ENCODE measurements at regions not wholly inside any gene's neighbourhood (a gene's known extent, or its start where the extent isn't known, plus 50 kb on each side); places are given as distances from the start of the nearest gene placed in this dataset.

DNA sequence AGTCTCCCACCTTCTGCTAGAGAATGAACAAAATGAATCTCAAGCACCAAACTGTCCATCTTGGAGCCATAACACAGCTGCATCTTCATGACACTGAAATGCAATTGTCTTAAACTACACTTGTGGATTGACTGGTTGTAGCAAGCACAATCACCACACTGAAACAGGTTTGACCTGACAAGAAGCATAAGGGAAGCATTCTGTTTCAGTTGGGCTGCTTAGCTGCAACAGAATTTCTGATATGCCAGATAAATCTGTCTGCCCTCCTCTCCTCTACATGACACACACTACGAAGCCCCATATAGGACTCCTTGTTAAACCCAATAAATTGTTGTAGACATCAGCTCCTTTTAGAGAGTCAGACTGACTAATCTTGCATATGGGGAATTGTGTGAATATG is 101.8 kb upstream of the NPY2R start:
- FAIRE-seq, result no peak
- CTCF ChIA-PET (ENCODE audit: low intra/inter-chr PET ratio), result no interaction called here
- intact Hi-C loops (cut with micrococcal nuclease), result no loop called here
- Histone ChIP-seq H4K20me1 (replicated peaks; ENCODE audit: control insufficient read depth, insufficient read depth, low read length) (no peaks in the 10 kb centered on the region), H3K4me1 (replicated peaks in 1 of 2; ENCODE audit: control insufficient read depth in 2 of 2, insufficient read depth in 2 of 2, low read length in 2 of 2) (no peaks in the 10 kb centered on the region), H3K79me2 (ENCODE audit: control insufficient read depth, insufficient read depth, low read length) (no peaks in the 10 kb centered on the region), H3K36me3 (ENCODE audit: control insufficient read depth, insufficient read depth, low read length) (no peaks in the 10 kb centered on the region), H3K4me3 (no peak overlapping the region), H3K27ac (ENCODE audit: extremely low read depth, low read depth, low read length) (no peak overlapping the region), H3K9me3 (replicated peaks; ENCODE audit: control insufficient read depth, insufficient read depth, low read depth, low read length) (no peaks in the 10 kb centered on the region), H3K9me1 (ENCODE audit: control insufficient read depth, insufficient read depth, low read length) (no peaks in the 10 kb centered on the region), H2AFZ (ENCODE audit: low read depth, low read length) (no peak overlapping the region), H3K4me2 (ENCODE audit: insufficient read depth, low read length) (no peak overlapping the region), H3K27me3 (ENCODE audit: control insufficient read depth in 2 of 2, insufficient read depth in 2 of 2, low read length in 2 of 2) (no peaks in the 10 kb centered on the region), H3K9ac (ENCODE audit: insufficient read depth in 1 of 2, low read depth in 2 of 2, low read length in 2 of 2) (no peak overlapping the region)
- POLR2A ChIA-PET, result no interaction called here
- DNase-seq (ENCODE audit: extremely low read depth in 1 of 4, low spot score in 3 of 4), result no peak
- WGBS (ENCODE audit: insufficient coverage, low coverage, missing lambda C conversion rate), result 0% methylated on average over 1 of the region's 1 CpG
- in situ Hi-C loops (cut with MboI), result no loop called here
- no TSS peak for BruUV-seq (replicated peaks)
- ATAC-seq, result no peak
- TF ChIP-seq XRCC4 (IDR thresholded peaks at IDR 0.05; ENCODE audit: extremely low read depth, insufficient read depth, insufficient read length) (no peak), CREM (IDR thresholded peaks at IDR 0.05; ENCODE audit: low read depth) (no peak), HNRNPLL (IDR thresholded peaks at IDR 0.05; ENCODE audit: low read depth, low read length, poor library complexity, severe bottlenecking) (no peak), ESRRB (CRISPR knock-in tag; IDR thresholded peaks at IDR 0.05; ENCODE audit: borderline replicate concordance) (no peak), POLR2AphosphoS2 (IDR thresholded peaks at IDR 0.05; ENCODE audit: low read length) (no peak), RHOXF2B (CRISPR knock-in tag; conservative IDR thresholded peaks at IDR 0.05) (no peak), ZNF583 (CRISPR knock-in tag; IDR thresholded peaks at IDR 0.05) (no peak), FOXA1 (IDR thresholded peaks at IDR 0.05; ENCODE audit: borderline replicate concordance) (no peak), ZNF165 (CRISPR knock-in tag; IDR thresholded peaks at IDR 0.05; ENCODE audit: borderline replicate concordance) (no peak), KAT7 (CRISPR knock-in tag; IDR thresholded peaks at IDR 0.05; ENCODE audit: borderline replicate concordance) (no peak)
- TF ChIP-seq, protein P1, sequence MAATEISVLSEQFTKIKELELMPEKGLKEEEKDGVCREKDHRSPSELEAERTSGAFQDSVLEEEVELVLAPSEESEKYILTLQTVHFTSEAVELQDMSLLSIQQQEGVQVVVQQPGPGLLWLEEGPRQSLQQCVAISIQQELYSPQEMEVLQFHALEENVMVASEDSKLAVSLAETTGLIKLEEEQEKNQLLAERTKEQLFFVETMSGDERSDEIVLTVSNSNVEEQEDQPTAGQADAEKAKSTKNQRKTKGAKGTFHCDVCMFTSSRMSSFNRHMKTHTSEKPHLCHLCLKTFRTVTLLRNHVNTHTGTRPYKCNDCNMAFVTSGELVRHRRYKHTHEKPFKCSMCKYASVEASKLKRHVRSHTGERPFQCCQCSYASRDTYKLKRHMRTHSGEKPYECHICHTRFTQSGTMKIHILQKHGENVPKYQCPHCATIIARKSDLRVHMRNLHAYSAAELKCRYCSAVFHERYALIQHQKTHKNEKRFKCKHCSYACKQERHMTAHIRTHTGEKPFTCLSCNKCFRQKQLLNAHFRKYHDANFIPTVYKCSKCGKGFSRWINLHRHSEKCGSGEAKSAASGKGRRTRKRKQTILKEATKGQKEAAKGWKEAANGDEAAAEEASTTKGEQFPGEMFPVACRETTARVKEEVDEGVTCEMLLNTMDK (IDR thresholded peaks at IDR 0.05; ENCODE audit: borderline replicate concordance, insufficient read depth, low read depth, low read length, poor library complexity, severe bottlenecking), result no peak
- TF ChIP-seq, protein P2, sequence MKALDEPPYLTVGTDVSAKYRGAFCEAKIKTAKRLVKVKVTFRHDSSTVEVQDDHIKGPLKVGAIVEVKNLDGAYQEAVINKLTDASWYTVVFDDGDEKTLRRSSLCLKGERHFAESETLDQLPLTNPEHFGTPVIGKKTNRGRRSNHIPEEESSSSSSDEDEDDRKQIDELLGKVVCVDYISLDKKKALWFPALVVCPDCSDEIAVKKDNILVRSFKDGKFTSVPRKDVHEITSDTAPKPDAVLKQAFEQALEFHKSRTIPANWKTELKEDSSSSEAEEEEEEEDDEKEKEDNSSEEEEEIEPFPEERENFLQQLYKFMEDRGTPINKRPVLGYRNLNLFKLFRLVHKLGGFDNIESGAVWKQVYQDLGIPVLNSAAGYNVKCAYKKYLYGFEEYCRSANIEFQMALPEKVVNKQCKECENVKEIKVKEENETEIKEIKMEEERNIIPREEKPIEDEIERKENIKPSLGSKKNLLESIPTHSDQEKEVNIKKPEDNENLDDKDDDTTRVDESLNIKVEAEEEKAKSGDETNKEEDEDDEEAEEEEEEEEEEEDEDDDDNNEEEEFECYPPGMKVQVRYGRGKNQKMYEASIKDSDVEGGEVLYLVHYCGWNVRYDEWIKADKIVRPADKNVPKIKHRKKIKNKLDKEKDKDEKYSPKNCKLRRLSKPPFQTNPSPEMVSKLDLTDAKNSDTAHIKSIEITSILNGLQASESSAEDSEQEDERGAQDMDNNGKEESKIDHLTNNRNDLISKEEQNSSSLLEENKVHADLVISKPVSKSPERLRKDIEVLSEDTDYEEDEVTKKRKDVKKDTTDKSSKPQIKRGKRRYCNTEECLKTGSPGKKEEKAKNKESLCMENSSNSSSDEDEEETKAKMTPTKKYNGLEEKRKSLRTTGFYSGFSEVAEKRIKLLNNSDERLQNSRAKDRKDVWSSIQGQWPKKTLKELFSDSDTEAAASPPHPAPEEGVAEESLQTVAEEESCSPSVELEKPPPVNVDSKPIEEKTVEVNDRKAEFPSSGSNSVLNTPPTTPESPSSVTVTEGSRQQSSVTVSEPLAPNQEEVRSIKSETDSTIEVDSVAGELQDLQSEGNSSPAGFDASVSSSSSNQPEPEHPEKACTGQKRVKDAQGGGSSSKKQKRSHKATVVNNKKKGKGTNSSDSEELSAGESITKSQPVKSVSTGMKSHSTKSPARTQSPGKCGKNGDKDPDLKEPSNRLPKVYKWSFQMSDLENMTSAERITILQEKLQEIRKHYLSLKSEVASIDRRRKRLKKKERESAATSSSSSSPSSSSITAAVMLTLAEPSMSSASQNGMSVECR (CRISPR knock-in tag; IDR thresholded peaks at IDR 0.05), result no peak
- TF ChIP-seq, protein P3, sequence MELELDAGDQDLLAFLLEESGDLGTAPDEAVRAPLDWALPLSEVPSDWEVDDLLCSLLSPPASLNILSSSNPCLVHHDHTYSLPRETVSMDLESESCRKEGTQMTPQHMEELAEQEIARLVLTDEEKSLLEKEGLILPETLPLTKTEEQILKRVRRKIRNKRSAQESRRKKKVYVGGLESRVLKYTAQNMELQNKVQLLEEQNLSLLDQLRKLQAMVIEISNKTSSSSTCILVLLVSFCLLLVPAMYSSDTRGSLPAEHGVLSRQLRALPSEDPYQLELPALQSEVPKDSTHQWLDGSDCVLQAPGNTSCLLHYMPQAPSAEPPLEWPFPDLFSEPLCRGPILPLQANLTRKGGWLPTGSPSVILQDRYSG (tag; conservative IDR thresholded peaks at IDR 0.05; ENCODE audit: low read depth), result no peak
- TF ChIP-seq, protein P4, sequence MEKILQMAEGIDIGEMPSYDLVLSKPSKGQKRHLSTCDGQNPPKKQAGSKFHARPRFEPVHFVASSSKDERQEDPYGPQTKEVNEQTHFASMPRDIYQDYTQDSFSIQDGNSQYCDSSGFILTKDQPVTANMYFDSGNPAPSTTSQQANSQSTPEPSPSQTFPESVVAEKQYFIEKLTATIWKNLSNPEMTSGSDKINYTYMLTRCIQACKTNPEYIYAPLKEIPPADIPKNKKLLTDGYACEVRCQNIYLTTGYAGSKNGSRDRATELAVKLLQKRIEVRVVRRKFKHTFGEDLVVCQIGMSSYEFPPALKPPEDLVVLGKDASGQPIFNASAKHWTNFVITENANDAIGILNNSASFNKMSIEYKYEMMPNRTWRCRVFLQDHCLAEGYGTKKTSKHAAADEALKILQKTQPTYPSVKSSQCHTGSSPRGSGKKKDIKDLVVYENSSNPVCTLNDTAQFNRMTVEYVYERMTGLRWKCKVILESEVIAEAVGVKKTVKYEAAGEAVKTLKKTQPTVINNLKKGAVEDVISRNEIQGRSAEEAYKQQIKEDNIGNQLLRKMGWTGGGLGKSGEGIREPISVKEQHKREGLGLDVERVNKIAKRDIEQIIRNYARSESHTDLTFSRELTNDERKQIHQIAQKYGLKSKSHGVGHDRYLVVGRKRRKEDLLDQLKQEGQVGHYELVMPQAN (IDR thresholded peaks at IDR 0.05; ENCODE audit: borderline replicate concordance), result no peak

Measured in K562 (cell line).